Small intestine (tissue), 7 donors: ENCODE measurements at regions not wholly inside any gene's neighbourhood (a gene's known extent, or its start where the extent isn't known, plus 50 kb on each side); places are given as distances from the start of the nearest gene placed in this dataset.

Experiments used
- DNase-seq, 2 donors: peaks; one replicate each; pipeline versions ENCODE4 v3.0.0 to v3.0.0-alpha.2; 2013
- FAIRE-seq: peaks from 2 replicates; lab custom pipeline; 2012; peaks lifted over from hg19 to GRCh38; lab: Jason Lieb, UNC
- H3K27ac ChIP-seq, 3 donors: one replicate each; pipeline ENCODE4 v1.5.1; 2013; ENCODE audit warnings: low read length in 2 of 3, mild to moderate bottlenecking in 2 of 3, control low read depth in 1 of 3, inconsistent platforms in 1 of 3, low read depth in 1 of 3, moderate library complexity in 1 of 3
- H3K27me3 ChIP-seq, 3 donors: one replicate each; pipeline ENCODE4 v1.6.1; 2013; ENCODE audit warnings: low read length in 3 of 3, inconsistent platforms in 1 of 3; ENCODE audit not compliant: control insufficient read depth in 3 of 3, insufficient read depth in 3 of 3
- H3K36me3 ChIP-seq, 3 donors: one replicate each; pipeline ENCODE4 v1.6.1; 2013; ENCODE audit warnings: low read length in 3 of 3, inconsistent platforms in 1 of 3, low read depth in 1 of 3, mild to moderate bottlenecking in 1 of 3, moderate library complexity in 1 of 3; ENCODE audit not compliant: control insufficient read depth in 3 of 3, insufficient read depth in 2 of 3
- H3K4me1 ChIP-seq, 3 donors: one replicate each; pipeline ENCODE4 v1.6.1; 2013; ENCODE audit warnings: low read length in 2 of 3, inconsistent platforms in 1 of 3, low read depth in 1 of 3, mild to moderate bottlenecking in 1 of 3, moderate library complexity in 1 of 3; ENCODE audit not compliant: control insufficient read depth in 3 of 3, insufficient read depth in 2 of 3
- H3K4me3 ChIP-seq, 3 donors: one replicate each; pipeline ENCODE4 v1.5.1; 2013; ENCODE audit warnings: low read length in 3 of 3, control low read depth in 1 of 3, inconsistent platforms in 1 of 3, low read depth in 1 of 3, mild to moderate bottlenecking in 1 of 3, moderate library complexity in 1 of 3
- H3K9me3 ChIP-seq, 2 donors: one replicate each; pipeline ENCODE4 v1.6.1; 2013; ENCODE audit warnings: low read depth in 1 of 2, low read length in 1 of 2; ENCODE audit not compliant: control insufficient read depth in 2 of 2, insufficient read depth in 1 of 2
- WGBS, 3 donors: extraction: QIAGEN DNeasy Blood & Tissue Kit; methylation state at CpG; one replicate each; pipeline ENCODE4 v1.1.7; 2013; 5-methylcytosine and 5-hydroxymethylcytosine counted together
- donor health status: healthy with polysubstance abuse.
- donor health status: control.
- donor health status: control.
- donor health status: Bipolar disorder and iron deficiency.
- donor health status: healthy.

GRCh38 chr1:219533280-219533679 is 79.6 kb downstream of the ZC3H11B start:
- DNase-seq (no peak), FAIRE-seq (no peak)
- no peaks in the 10 kb centered on the region for H3K27me3 ChIP-seq
- no peak overlapping the region for H3K4me3 ChIP-seq
- H3K36me3 ChIP-seq, result no peaks in the 10 kb centered on the region
- H3K27ac ChIP-seq, result no peak overlapping the region
- no peaks in the 10 kb centered on the region for H3K4me1 ChIP-seq
- 21 to 42% (median 33%) methylated on average over 1 of the region's 1 CpG for WGBS, 3 donors
- no peaks in the 10 kb centered on the region for H3K9me3 ChIP-seq

GRCh38 chr1:219529116-219529515 is 83.8 kb downstream of the ZC3H11B start:
- H3K4me1 ChIP-seq, result no peaks in the 10 kb centered on the region
- no peak overlapping the region for H3K4me3 ChIP-seq
- H3K27me3 ChIP-seq, result no peaks in the 10 kb centered on the region
- no peaks in the 10 kb centered on the region for H3K9me3 ChIP-seq
- H3K36me3 ChIP-seq, result no peaks in the 10 kb centered on the region
- no peak for DNase-seq
- FAIRE-seq, result no peak
- H3K27ac ChIP-seq, result no peak overlapping the region
- 38 to 64% (median 62%) methylated on average over 2 of the region's 2 CpGs for WGBS, 3 donors

- FAIRE-seq, result no peak
- no peak overlapping the region for H3K27ac ChIP-seq
- WGBS, 3 donors, result 85 to 91% (median 88%) methylated on average over 3 of the region's 3 CpGs
- no peaks in the 10 kb centered on the region for H3K4me1 ChIP-seq
- no peak for DNase-seq
- no peaks in the 10 kb centered on the region for H3K36me3 ChIP-seq
- H3K9me3 ChIP-seq, result no peaks in the 10 kb centered on the region
- H3K4me3 ChIP-seq, result no peak overlapping the region
- no peaks in the 10 kb centered on the region for H3K27me3 ChIP-seq
Observed at GRCh38 chr1:219528633-219529032, 84.3 kb downstream of the ZC3H11B start.

GRCh38 chr1:219527994-219528393 is 84.9 kb downstream of the ZC3H11B start:
- FAIRE-seq (no peak), DNase-seq (no peak)
- H3K4me3 ChIP-seq, result no peak overlapping the region
- no peaks in the 10 kb centered on the region for H3K9me3 ChIP-seq
- H3K4me1 ChIP-seq, result no peaks in the 10 kb centered on the region
- no peaks in the 10 kb centered on the region for H3K27me3 ChIP-seq
- no peak overlapping the region for H3K27ac ChIP-seq
- 70 to 80% (median 72%) methylated on average over 3 of the region's 3 CpGs for WGBS, 3 donors
- no peaks in the 10 kb centered on the region for H3K36me3 ChIP-seq

GRCh38 chr1:219526074-219526473 is 86.8 kb downstream of the ZC3H11B start:
- H3K27ac ChIP-seq, result no peak overlapping the region
- no peaks in the 10 kb centered on the region for H3K4me1 ChIP-seq
- no peak overlapping the region for H3K4me3 ChIP-seq
- H3K36me3 ChIP-seq, result no peaks in the 10 kb centered on the region
- H3K9me3 ChIP-seq, result no peaks in the 10 kb centered on the region
- FAIRE-seq (no peak), DNase-seq (no peak)
- no peaks in the 10 kb centered on the region for H3K27me3 ChIP-seq
- WGBS, 3 donors, result 56 to 78% (median 59%) methylated on average over 2 of the region's 2 CpGs

- Histone ChIP-seq H3K9me3 (no peaks in the 10 kb centered on the region), H3K27ac (no peak overlapping the region), H3K4me1 (no peaks in the 10 kb centered on the region), H3K36me3 (no peaks in the 10 kb centered on the region), H3K4me3 (no peak overlapping the region), H3K27me3 (no peaks in the 10 kb centered on the region)
- no peak for FAIRE-seq
- DNase-seq, result no peak
- 84 to 87% (median 84%) methylated on average over 2 of the region's 2 CpGs for WGBS, 3 donors
Observed at GRCh38 chr1:219523411-219523810, 89.5 kb downstream of the ZC3H11B start.

- 50 to 52% (median 50%) methylated on average over 1 of the region's 1 CpG for WGBS, 3 donors
Observed at GRCh38 chr1:219521325-219521724, 91.6 kb downstream of the ZC3H11B start.

GRCh38 chr1:219520241-219520640 is 92.7 kb downstream of the ZC3H11B start:
- no peak overlapping the region for H3K4me3 ChIP-seq
- WGBS, 3 donors, result 72 to 79% (median 76%) methylated on average over 3 of the region's 3 CpGs
- FAIRE-seq (no peak), DNase-seq (no peak)
- H3K9me3 ChIP-seq, result no peaks in the 10 kb centered on the region
- H3K27ac ChIP-seq, result no peak overlapping the region
- H3K27me3 ChIP-seq, result no peaks in the 10 kb centered on the region
- no peaks in the 10 kb centered on the region for H3K36me3 ChIP-seq
- H3K4me1 ChIP-seq, result no peaks in the 10 kb centered on the region

More at GRCh38 chr1:219521325-219521724, 91.6 kb downstream of the ZC3H11B start:
- FAIRE-seq (no peak), DNase-seq (no peak)
- H3K27me3 ChIP-seq, result no peaks in the 10 kb centered on the region
- no peak overlapping the region for H3K4me3 ChIP-seq
- no peaks in the 10 kb centered on the region for H3K4me1 ChIP-seq
- no peaks in the 10 kb centered on the region for H3K36me3 ChIP-seq
- H3K9me3 ChIP-seq, result no peaks in the 10 kb centered on the region
- no peak overlapping the region for H3K27ac ChIP-seq

- FAIRE-seq, result no peak
- no peaks in the 10 kb centered on the region for H3K36me3 ChIP-seq
Observed at GRCh38 chr1:219518907-219519248, 94.0 kb downstream of the ZC3H11B start.

More at GRCh38 chr1:219518907-219519248, 94.0 kb downstream of the ZC3H11B start:
- no peaks in the 10 kb centered on the region for H3K27me3 ChIP-seq
- no peak overlapping the region for H3K27ac ChIP-seq
- H3K4me3 ChIP-seq, result no peak overlapping the region
- H3K9me3 ChIP-seq, result no peaks in the 10 kb centered on the region
- no peak for DNase-seq
- H3K4me1 ChIP-seq, result no peaks in the 10 kb centered on the region
